ENCODE measurements at regions not wholly inside any gene's neighbourhood (a gene's known extent, or its start where the extent isn't known, plus 50 kb on each side); places are given as distances from the start of the nearest gene placed in this dataset.

DNA sequence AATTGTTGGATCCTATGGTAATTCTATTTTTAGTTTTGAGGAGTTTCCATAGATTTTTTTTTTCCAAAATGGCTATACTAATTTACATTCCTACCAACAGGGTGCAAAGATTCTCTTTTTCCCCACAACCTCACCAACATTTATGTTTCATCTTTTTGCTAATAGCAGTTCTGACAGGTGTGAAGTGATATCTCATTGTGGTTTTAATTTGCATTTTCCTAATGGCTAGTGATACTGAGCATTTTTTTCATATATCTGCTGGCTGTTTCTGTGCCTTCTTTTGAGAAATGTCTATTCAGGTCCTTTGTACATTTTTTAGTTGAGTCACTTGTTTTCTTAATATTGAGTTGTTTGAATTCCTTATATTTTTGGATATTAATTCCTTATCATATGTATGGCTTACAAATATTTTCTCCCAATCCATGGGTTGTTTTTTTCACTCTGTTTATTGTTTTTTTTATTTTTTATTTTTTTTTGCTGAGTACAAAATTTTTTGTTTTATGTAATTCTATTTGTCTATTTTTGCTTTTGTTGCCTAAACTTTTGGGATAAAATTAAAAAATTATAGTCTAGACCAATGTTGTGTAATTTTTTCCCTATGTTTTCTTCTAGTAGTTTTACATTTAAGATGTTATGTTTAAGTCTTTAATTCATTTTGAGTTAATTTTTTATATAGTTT is 205.9 kb upstream of the ADCY1 start:
- no peak for TF ChIP-seq POLR2A (IDR thresholded peaks at IDR 0.05)
- TF ChIP-seq, protein P1, sequence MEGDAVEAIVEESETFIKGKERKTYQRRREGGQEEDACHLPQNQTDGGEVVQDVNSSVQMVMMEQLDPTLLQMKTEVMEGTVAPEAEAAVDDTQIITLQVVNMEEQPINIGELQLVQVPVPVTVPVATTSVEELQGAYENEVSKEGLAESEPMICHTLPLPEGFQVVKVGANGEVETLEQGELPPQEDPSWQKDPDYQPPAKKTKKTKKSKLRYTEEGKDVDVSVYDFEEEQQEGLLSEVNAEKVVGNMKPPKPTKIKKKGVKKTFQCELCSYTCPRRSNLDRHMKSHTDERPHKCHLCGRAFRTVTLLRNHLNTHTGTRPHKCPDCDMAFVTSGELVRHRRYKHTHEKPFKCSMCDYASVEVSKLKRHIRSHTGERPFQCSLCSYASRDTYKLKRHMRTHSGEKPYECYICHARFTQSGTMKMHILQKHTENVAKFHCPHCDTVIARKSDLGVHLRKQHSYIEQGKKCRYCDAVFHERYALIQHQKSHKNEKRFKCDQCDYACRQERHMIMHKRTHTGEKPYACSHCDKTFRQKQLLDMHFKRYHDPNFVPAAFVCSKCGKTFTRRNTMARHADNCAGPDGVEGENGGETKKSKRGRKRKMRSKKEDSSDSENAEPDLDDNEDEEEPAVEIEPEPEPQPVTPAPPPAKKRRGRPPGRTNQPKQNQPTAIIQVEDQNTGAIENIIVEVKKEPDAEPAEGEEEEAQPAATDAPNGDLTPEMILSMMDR (IDR thresholded peaks at IDR 0.05), result no peak

Measured in esophagus squamous epithelium (tissue), 4 donors.